Trophoblast cell (in vitro differentiated cells and primary cell): ENCODE measurements at regions not wholly inside any gene's neighbourhood (a gene's known extent, or its start where the extent isn't known, plus 50 kb on each side); places are given as distances from the start of the nearest gene placed in this dataset.
"Not testable (repeated sequence)": the region's sequence is repeated elsewhere in the genome, so short reads cannot be mapped to it uniquely, and the experiment has no call there.

ENCODE experiments used
- DNase-seq, 2 donors: peaks; one replicate each; pipeline ENCODE4 v3.0.0-alpha.2; 2016
- H2AFZ ChIP-seq: 2 replicates; pipeline ENCODE4 v1.6.1; 2013; ENCODE audit warnings: low read length, moderate library complexity, mild to moderate bottlenecking; ENCODE audit not compliant: insufficient read depth, poor library complexity
- H2AK5ac ChIP-seq: 2 replicates; pipeline ENCODE4 v1.6.1; 2013; ENCODE audit warnings: mild to moderate bottlenecking, low read length
- H2BK120ac ChIP-seq: 2 replicates; pipeline ENCODE4 v1.6.1; 2013; ENCODE audit warnings: low read length, mild to moderate bottlenecking, moderate library complexity; ENCODE audit not compliant: insufficient read depth, poor library complexity
- H2BK12ac ChIP-seq: 2 replicates; pipeline ENCODE4 v1.6.1; 2013; ENCODE audit warnings: mild to moderate bottlenecking, low read length, moderate library complexity
- H2BK5ac ChIP-seq: 2 replicates; pipeline ENCODE4 v1.6.1; 2013; ENCODE audit warnings: low read length, low read depth, moderate library complexity, mild to moderate bottlenecking; ENCODE audit not compliant: poor library complexity
- H3K14ac ChIP-seq: 2 replicates; pipeline ENCODE4 v1.6.1; 2013; ENCODE audit warnings: mild to moderate bottlenecking, low read length
- H3K18ac ChIP-seq: 2 replicates; pipeline ENCODE4 v1.6.1; 2013; ENCODE audit warnings: mild to moderate bottlenecking, low read length
- H3K23ac ChIP-seq: 2 replicates; pipeline ENCODE4 v1.6.1; 2013; ENCODE audit warnings: low read length
- H3K27ac ChIP-seq: 2 replicates; pipeline ENCODE4 v1.5.1; 2013; ENCODE audit warnings: low read depth, mild to moderate bottlenecking, inconsistent platforms, low read length, moderate library complexity
- H3K27me3 ChIP-seq: 2 replicates; pipeline ENCODE4 v1.6.1; 2013; ENCODE audit warnings: inconsistent platforms, mild to moderate bottlenecking, low read length, moderate library complexity; ENCODE audit not compliant: insufficient read depth
- H3K36me3 ChIP-seq, 2 experiments: 1 replicate in 1 of 2; 2 replicates in 1 of 2; pipeline ENCODE4 v1.6.1; 2013; ENCODE audit warnings: low read length in 2 of 2, mild to moderate bottlenecking in 2 of 2, moderate library complexity in 1 of 2; ENCODE audit not compliant: insufficient read depth in 2 of 2, control insufficient read depth in 1 of 2
- H3K4ac ChIP-seq: 2 replicates; pipeline ENCODE4 v1.6.1; 2013; ENCODE audit warnings: low read depth, mild to moderate bottlenecking, low read length, moderate library complexity
- H3K4me1 ChIP-seq, 2 experiments: 1 replicate in 1 of 2; 2 replicates in 1 of 2; pipeline ENCODE4 v1.6.1; 2013; ENCODE audit warnings: low read length in 2 of 2, mild to moderate bottlenecking in 2 of 2, moderate library complexity in 1 of 2; ENCODE audit not compliant: insufficient read depth in 2 of 2, control insufficient read depth in 1 of 2
- H3K4me2 ChIP-seq: 2 replicates; pipeline ENCODE4 v1.6.1; 2013; ENCODE audit warnings: inconsistent platforms, mild to moderate bottlenecking, low read length, moderate library complexity
- H3K4me3 ChIP-seq: 2 replicates; pipeline ENCODE4 v1.5.1; 2013; ENCODE audit warnings: mild to moderate bottlenecking, low read depth, low read length, inconsistent platforms
- H3K79me1 ChIP-seq: one replicate; pipeline ENCODE4 v1.6.1; 2013; ENCODE audit warnings: low read length
- H3K79me2 ChIP-seq: 2 replicates; pipeline ENCODE4 v1.6.1; 2013; ENCODE audit warnings: low read length, mild to moderate bottlenecking; ENCODE audit not compliant: control insufficient read depth, insufficient read depth, poor library complexity
- H3K9ac ChIP-seq: 2 replicates; pipeline ENCODE4 v1.6.1; 2013; ENCODE audit warnings: mild to moderate bottlenecking, low read length
- H3K9me3 ChIP-seq: 2 replicates; pipeline ENCODE4 v1.6.1; 2013; ENCODE audit warnings: low read depth, mild to moderate bottlenecking, control low read depth, inconsistent platforms, low read length; ENCODE audit not compliant: insufficient read depth
- H4K12ac ChIP-seq: 2 replicates; pipeline ENCODE4 v1.6.1; 2013; ENCODE audit warnings: low read depth, mild to moderate bottlenecking, low read length, moderate library complexity
- H4K8ac ChIP-seq: 2 replicates; pipeline ENCODE4 v1.6.1; 2013; ENCODE audit warnings: low read depth, mild to moderate bottlenecking, low read length, moderate library complexity
- H4K91ac ChIP-seq: one replicate; pipeline ENCODE4 v1.6.1; 2013; ENCODE audit warnings: low read depth, mild to moderate bottlenecking, low read length, moderate library complexity
- WGBS: extraction: QIAGEN DNeasy Blood & Tissue Kit; methylation state at CpG from one replicate; pipeline ENCODE4 v1.1.7; 2013; ENCODE audit warnings: missing lambda C conversion rate; ENCODE audit not compliant: insufficient read length, insufficient coverage; ENCODE audit errors: extremely low coverage; 5-methylcytosine and 5-hydroxymethylcytosine counted together

GRCh38 chr5:21481320-21482270, 1371.5 kb downstream of the CDH12 start:
- not testable (repeated sequence) for H2BK5ac ChIP-seq, H4K8ac ChIP-seq, H2BK12ac ChIP-seq, H3K27me3 ChIP-seq, H3K9me3 ChIP-seq, H3K9ac ChIP-seq, H3K14ac ChIP-seq, H3K79me1 ChIP-seq, DNase-seq, H2AK5ac ChIP-seq, H3K23ac ChIP-seq, H3K4me3 ChIP-seq, H3K4me1 ChIP-seq, H4K12ac ChIP-seq, H3K4ac ChIP-seq, H2AFZ ChIP-seq, H3K79me2 ChIP-seq, H3K27ac ChIP-seq, H4K91ac ChIP-seq, H3K18ac ChIP-seq, H2BK120ac ChIP-seq, H3K36me3 ChIP-seq, H3K4me2 ChIP-seq
- no CpG with 5 or more reads among the region's 24 CpGs for WGBS

DNA sequence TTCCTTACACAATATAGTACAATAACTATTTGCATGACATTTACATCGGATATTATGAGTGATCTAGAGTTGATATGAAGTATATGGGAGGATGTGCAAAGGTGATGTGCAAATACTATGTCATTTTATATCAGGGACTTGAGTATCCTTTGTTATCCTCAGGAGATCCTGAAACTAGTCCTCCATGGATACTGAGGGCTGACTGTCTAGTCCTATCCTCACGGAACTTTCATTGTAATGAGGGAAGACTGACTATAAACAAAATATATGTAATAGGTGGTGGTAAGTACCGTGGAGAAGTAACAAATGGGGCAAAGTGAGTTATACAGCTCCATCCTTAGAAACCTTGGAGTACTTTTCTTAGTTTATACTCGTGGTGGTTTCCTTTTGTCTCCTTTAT, 1373.1 kb downstream of the CDH12 start:
- not testable (repeated sequence) for H4K12ac ChIP-seq, H3K36me3 ChIP-seq, H3K23ac ChIP-seq, H2AFZ ChIP-seq, H2BK5ac ChIP-seq, H3K27ac ChIP-seq, H2BK12ac ChIP-seq, H3K4me3 ChIP-seq, H4K91ac ChIP-seq, H3K9me3 ChIP-seq, H3K9ac ChIP-seq, H4K8ac ChIP-seq, H3K14ac ChIP-seq, H3K79me1 ChIP-seq, H3K18ac ChIP-seq, H2BK120ac ChIP-seq, H3K4ac ChIP-seq, H3K4me1 ChIP-seq, H2AK5ac ChIP-seq, H3K4me2 ChIP-seq, H3K79me2 ChIP-seq, H3K27me3 ChIP-seq
- DNase-seq = peak in 1 of 2 donors; percentile 8
- no CpG with 5 or more reads among the region's 4 CpGs for WGBS

DNA sequence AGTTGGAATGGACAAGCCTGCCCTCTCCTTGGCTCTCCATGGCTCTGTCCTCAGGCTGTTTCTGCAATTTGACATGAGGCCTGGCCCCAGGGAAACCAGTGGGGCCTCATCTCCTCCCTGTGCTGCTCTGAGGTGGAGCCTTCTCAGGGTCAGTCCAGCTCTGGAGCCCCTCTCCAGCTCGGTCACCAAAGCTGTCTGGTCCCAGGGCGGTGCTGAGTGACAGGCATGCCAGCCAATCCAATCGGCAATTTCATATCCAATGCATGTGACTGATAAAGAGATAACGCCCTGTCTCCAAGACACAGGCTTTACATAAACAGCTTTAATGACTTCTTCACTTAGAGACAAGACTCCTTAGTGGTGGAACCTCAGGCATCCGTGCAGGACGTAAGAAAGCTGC, 1379.2 kb downstream of the CDH12 start:
- not testable (repeated sequence) for H3K14ac ChIP-seq, H3K4me2 ChIP-seq, H4K91ac ChIP-seq, H3K4ac ChIP-seq, H3K18ac ChIP-seq, H3K9ac ChIP-seq, H3K36me3 ChIP-seq, H3K4me1 ChIP-seq, H2BK5ac ChIP-seq, H3K4me3 ChIP-seq, H3K23ac ChIP-seq, H3K27ac ChIP-seq, H2AFZ ChIP-seq, H3K79me2 ChIP-seq, H4K12ac ChIP-seq, H2BK12ac ChIP-seq, H3K79me1 ChIP-seq, H2BK120ac ChIP-seq, H4K8ac ChIP-seq, H3K9me3 ChIP-seq, H2AK5ac ChIP-seq, H3K27me3 ChIP-seq
- WGBS = no CpG with 5 or more reads among the region's 6 CpGs
- DNase-seq = peak; percentile 83 to 95

- peak; percentile 45 to 48 for DNase-seq
- Histone ChIP-seq H3K27ac (peak overlapping the region; percentile 74), H4K91ac (peak overlapping the region; percentile 24), H4K8ac (peak overlapping the region; percentile 16), H2BK5ac (peak overlapping the region; percentile 76), H2BK120ac (peak overlapping the region; percentile 72)
- H3K36me3 ChIP-seq, H3K23ac ChIP-seq, H2BK12ac ChIP-seq, H3K79me2 ChIP-seq, H3K4me2 ChIP-seq, H3K9ac ChIP-seq, H3K14ac ChIP-seq, H3K27me3 ChIP-seq, H3K9me3 ChIP-seq, H3K18ac ChIP-seq, H3K4me1 ChIP-seq, H4K12ac ChIP-seq, H3K79me1 ChIP-seq, H3K4ac ChIP-seq, H2AFZ ChIP-seq, H3K4me3 ChIP-seq, H2AK5ac ChIP-seq: not testable (repeated sequence)
- no CpG with 5 or more reads among the region's 13 CpGs for WGBS
Measured at GRCh38 chr5:21473436-21473835, 1379.7 kb downstream of the CDH12 start.
